GM18519 (cell line): ENCODE measurements at regions not wholly inside any gene's neighbourhood (a gene's known extent, or its start where the extent isn't known, plus 50 kb on each side); places are given as distances from the start of the nearest gene placed in this dataset.

ENCODE experiments used
- ATAC-seq: cut with Tn5 transposase; IDR thresholded peaks from one replicate; pipeline ENCODE4 v1.9.1; 2021; ENCODE audit warnings: mild to moderate bottlenecking, moderate library complexity; ENCODE audit not compliant: unreplicated experiment, low FRiP score

- ATAC-seq, result no peak
Measured at GRCh38 chr9:109549386-109549785, 51.3 kb upstream of the PTPN3 start.

- ATAC-seq, result no peak
Measured at GRCh38 chr9:109551651-109552050, 53.5 kb upstream of the PTPN3 start.

- ATAC-seq, result no peak
Measured at GRCh38 chr9:109555215-109555614, 57.1 kb upstream of the PTPN3 start.

GRCh38 chr9:109556061-109556460 is 58.0 kb upstream of the PTPN3 start:
- ATAC-seq, result no peak

- no peak for ATAC-seq
Measured at GRCh38 chr9:109556786-109557185, 58.7 kb upstream of the PTPN3 start.

- no peak for ATAC-seq
Measured at GRCh38 chr9:109557481-109557880, 59.4 kb upstream of the PTPN3 start.

- no peak for ATAC-seq
Measured at GRCh38 chr9:109558718-109559151, 60.6 kb upstream of the PTPN3 start.

- ATAC-seq, result no peak
Measured at GRCh38 chr9:109560470-109561132, 62.5 kb upstream of the PTPN3 start.

GRCh38 chr9:109561137-109561536 is 63.0 kb upstream of the PTPN3 start:
- no peak for ATAC-seq

- ATAC-seq, result no peak
Measured at GRCh38 chr9:109568089-109568488, 70.0 kb upstream of the PTPN3 start.

GRCh38 chr9:109568568-109569210 is 70.6 kb upstream of the PTPN3 start:
- no peak for ATAC-seq

- ATAC-seq, result peak; percentile 56
Measured at GRCh38 chr9:109574061-109574882, 76.2 kb upstream of the PTPN3 start.

- no peak for ATAC-seq
Measured at GRCh38 chr9:109576762-109577161, 78.7 kb upstream of the PTPN3 start.

GRCh38 chr9:109579191-109579948 is 81.3 kb upstream of the PTPN3 start:
- no peak for ATAC-seq

GRCh38 chr9:109582386-109582785 is 84.3 kb upstream of the PTPN3 start:
- ATAC-seq, result no peak

- no peak for ATAC-seq
Measured at GRCh38 chr9:109584205-109584604, 86.1 kb upstream of the PTPN3 start.

- ATAC-seq, result no peak
Measured at GRCh38 chr9:109585796-109586195, 87.7 kb upstream of the PTPN3 start.

- no peak for ATAC-seq
Measured at GRCh38 chr9:109586993-109587392, 88.9 kb upstream of the PTPN3 start.

GRCh38 chr9:109588415-109588814 is 90.3 kb upstream of the PTPN3 start:
- ATAC-seq, result no peak

- ATAC-seq, result no peak
Measured at GRCh38 chr9:109590966-109591365, 92.9 kb upstream of the PTPN3 start.

GRCh38 chr9:109591691-109592090 is 93.6 kb upstream of the PTPN3 start:
- ATAC-seq, result no peak
